GM21529 (cell line): ENCODE measurements at regions not wholly inside any gene's neighbourhood (a gene's known extent, or its start where the extent isn't known, plus 50 kb on each side); places are given as distances from the start of the nearest gene placed in this dataset.

Experiments
- ATAC-seq: cut with Tn5 transposase; IDR thresholded peaks from one replicate; pipeline ENCODE4 v1.9.1; 2021; ENCODE audit not compliant: unreplicated experiment

DNA sequence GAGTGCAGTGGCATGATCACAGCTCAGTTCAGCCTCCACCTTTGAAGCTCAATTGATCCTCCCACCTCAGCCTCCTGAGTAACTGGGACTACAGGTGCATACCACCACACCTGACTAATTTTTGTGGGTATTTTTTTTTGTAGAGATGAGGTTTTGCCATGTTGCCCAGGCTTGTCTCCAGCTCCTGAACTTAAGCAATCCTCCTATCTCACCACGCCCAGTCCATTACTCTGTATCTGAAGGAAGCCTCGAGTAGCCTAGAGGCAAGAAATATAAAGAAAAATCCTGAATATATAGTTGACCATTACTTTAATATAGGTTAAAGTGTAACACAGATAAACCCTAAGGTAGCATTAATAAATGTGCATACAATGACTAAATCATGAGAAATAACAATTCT is 686.8 kb upstream of the PIK3C3 start:
- no peak for ATAC-seq

DNA sequence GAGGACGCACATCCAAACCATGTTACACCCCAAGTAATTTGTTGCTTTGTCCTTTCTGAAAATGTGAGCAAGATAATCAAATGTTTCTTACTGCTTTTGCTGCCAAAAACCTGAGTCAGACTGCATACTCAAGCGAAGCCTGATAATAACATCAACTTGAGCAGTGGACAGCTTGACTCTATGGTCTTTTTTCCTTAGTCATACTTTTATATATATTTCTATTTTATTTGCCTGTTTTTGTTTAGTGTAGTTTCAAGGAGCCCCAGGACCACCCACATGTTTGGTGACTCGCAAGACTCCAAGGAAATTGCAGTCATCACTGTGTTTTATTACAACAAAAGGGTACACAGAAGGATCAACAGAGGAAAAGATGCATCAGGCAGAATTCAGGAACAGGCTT is 688.4 kb upstream of the PIK3C3 start:
- no peak for ATAC-seq

DNA sequence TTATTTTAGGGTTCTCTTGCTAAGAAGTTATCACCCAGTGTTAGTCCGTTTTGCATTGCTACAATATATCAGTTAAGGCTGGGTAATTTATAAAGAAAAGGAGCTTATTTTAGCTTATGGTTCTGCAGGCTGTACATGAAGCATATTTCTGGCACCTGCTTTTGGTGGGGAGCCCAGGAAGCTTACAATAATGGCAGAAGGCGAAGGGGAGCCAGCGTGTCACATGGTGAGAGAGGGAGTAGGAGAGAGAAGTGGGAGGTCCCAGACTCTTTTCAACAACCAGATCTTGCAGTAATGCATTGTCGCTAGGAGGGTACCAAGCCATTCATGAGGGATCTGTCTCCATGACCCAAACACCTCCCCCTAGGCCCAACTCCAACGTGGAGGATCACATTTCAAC is 688.8 kb upstream of the PIK3C3 start:
- no peak for ATAC-seq

DNA sequence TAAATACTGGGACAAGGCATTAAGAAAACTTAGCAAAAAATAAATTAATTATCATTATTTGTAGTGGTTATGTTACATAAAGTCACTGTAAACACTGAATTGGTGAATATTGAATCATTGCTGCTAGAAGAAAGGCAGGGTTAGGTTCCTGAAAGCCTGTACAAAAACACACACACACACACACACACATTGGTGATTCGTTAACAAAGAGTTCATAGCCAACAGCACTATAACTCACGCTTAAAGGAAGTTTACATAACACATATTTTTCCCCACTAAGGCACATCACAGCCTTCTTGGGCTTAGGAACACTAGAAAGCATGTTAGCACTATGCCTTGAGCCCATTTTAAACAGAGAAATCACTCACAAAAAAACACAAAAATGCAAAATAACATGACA is 690.0 kb upstream of the PIK3C3 start:
- no peak for ATAC-seq

DNA sequence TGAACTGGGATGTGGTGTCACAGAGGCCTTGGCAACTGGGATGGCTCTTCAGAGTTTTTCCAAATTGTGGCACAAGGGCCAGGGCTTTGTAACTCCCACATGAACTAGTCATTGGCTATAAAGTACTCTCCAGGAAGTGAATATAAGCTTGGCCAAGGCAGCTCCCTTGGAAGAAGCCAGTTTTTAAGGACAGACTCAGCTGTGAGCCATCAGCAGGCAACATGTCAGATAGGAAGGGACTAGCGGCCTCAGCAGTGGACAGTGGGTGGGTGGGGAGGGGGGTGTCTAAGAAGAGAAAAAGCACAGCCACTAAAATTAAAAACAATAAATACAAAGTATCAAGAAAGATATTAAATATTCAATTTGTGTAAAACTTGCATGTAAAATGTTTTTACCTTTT is 691.1 kb upstream of the PIK3C3 start:
- ATAC-seq, result no peak

DNA sequence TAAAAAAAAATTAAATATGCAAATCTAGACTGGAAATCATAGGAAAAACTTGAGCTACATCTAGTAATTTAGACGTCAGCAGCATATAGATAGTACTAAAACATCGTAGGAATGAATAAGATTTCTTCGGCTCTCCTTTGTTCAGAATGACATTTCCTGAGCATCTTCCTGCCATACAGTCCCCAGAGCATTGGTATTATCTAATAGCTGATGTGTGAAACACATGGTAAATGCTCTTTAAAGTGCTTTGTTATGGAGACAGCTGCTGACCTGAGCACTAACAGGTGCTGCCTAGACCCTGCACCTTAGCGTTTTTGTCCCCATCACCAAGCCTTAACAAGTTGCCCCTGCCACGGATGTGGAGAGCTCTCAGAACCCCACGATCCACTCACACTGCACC is 692.3 kb upstream of the PIK3C3 start:
- no peak for ATAC-seq

DNA sequence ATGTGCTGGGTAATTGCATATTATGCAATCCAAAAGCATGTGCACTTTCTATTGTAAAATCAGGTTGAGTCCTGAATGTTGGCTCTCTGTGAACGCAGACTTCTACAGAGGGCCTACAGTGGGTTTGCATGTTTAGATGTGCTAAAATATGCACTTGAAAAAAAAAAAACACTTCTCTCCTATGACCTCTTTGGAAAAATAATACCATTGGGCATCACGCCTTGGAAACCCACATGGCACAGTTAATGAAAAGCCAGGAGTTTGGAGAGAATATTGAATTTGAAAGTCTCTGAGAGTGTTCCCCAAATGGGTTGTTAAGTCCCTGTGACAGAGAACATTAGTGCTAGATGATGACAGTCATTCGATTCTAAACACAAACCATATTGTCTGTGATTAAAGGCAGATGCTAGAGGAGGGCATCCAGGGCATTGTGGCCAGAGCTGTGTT is 710.4 kb upstream of the PIK3C3 start:
- ATAC-seq, result no peak

DNA sequence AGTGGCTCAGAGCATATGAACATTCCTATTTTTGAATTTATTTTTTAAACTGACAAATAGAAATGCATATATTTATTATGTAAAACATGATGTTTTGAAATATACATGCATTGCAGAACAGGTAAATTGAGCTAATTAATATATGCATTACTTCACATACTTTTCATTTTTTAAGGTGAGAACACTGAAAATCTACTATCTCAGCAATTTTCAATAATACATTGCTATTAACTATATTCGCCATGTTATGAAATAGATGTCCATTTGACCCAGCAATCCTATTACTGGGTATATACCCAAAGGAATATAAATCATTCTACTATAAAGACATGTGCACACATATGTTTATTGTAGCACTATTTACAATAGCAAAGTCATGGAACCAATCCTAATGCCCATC is 717.7 kb upstream of the PIK3C3 start:
- no peak for ATAC-seq

DNA sequence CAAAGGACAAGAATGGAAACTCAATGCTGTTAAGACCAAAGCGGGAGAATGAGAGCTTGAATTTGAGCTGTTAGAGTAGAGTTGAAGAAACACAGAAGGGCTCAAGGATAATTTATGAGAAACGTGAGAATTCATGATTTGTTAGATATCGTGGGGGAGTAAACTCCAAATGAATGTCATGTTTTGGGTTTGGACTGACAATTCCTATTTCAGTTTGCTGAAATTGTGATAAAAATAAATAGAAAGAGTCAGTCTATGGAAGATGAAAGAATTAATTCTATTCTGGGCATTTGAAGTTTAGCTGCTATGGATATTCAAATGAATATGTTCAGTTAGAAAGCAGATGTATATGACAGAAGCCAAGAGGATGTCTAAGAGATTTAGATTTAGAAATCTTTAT is 723.4 kb upstream of the PIK3C3 start:
- ATAC-seq, result no peak

DNA sequence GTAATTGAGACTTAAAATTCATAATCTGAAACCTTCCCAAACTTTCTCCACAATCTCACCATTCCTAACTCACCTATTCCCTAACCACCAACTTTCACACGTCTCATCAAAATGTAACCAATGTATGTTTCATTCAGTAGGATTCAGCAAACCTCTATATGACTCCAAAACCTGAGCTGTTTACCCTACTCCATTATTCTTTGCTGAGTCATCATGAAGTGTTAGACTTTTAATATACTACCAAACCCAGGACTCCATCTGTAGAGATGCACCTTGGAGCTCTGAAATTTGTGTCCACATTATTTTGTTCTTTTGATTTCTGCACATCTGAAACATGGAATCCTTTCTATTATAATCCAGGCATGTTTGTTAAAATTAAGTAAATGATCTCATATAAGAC is 727.0 kb upstream of the PIK3C3 start:
- ATAC-seq, result no peak

DNA sequence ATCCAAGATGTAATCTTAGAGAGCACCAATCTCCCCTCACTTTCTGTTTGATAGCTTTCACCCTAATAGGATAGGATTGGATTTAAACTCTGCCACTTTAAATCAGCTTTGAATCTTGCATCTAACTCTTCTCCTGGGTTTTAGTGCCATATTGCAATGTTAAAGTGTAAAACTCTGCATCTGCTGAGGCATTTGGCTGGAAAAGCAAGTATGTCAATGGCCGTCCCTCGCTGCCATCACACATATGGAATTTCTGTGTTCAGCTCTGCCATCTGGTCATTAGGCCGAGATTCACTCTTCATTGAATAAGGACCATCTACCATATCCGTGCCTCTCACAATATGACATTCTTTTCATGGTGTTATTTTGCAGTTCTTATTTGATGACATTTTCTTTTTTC is 728.1 kb upstream of the PIK3C3 start:
- ATAC-seq, result no peak

DNA sequence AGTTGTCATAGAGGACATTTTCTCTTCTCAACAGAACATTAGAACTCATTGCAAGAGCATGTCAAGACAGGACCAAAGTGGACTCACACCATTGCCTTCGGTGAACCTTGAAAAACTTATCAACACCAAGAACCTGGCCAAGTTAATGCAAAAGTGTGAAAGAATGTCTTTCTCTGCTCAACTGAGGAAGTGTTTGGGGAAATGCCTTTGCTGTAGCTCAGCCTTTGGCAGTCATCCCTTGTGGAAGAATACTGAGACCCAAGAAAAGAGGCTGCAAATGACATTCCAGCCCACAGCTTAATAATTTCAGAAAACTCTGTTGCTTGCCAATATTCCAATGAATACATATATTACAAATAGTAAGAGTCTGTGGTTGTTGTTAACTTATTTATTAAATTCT is 728.8 kb upstream of the PIK3C3 start:
- ATAC-seq, result no peak

DNA sequence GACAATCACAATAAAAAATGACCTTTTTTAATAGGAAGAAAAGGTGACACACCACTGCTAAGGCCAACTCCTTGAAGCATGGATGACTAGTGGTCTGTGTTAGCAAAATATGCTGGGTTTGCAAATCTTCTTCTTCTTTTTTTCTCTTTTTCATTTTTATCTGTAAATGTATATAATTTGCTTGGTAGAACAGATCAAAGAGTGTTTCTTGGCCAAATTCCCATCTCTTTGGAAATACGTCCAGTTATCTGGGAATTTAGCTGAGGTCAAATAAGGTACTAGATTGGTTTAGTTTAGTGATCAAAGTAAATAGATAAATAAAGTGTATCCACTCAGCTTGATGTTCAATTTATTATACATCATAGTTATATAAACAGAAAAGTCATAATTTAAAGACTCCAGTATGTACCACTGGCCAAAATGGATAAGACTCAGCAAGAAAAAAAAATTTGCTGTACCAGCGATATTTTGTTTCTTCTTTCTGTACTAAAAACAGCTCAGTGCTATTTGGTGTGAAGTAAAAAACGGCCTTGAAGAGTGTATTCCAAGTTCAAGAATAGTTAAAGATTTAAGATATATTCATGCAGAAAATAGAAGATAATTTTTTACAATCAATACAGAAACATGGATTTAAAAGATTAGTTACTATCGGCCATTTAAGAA is 738.6 kb upstream of the PIK3C3 start:
- no peak for ATAC-seq

DNA sequence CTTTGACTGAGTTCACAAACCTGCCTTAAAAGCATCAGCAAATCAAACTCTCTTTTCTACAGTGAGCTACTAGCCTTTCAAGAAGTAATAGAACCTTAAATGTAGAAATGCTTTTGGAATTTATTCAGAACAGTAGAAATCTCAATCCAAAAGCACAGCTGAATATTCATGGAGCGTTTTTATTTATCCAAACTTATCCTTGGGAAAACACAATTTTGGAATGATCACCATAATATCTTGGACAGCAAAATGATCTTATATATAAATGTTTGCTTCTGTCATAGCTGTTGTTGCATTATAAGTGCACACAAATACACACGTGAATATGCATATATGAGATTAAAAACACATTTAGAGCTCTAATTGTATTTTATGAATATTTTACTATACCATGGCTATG is 747.3 kb upstream of the PIK3C3 start:
- ATAC-seq, result no peak

DNA sequence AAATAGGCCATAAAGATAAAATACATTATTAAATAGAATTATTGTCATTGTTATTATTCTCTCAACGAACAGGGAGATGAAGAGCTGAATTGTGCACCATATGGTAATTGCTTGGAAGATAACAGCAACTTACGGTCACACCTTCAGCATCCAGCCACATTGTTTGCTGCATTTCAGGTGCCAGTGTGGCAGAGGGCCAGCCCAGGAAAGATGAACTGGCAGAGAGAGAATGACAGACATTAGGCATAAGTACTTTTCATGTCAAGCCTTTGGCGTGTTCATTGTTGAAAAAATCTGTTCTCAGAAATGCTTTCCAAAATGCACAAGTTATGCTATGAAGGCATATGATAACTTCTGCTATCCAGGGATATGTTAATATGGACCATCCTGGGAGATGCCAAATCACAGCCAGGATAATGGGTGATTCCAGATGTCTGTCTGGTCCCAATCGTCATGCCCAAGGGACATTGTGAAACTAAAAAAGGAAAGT is 748.6 kb upstream of the PIK3C3 start:
- ATAC-seq, result no peak

DNA sequence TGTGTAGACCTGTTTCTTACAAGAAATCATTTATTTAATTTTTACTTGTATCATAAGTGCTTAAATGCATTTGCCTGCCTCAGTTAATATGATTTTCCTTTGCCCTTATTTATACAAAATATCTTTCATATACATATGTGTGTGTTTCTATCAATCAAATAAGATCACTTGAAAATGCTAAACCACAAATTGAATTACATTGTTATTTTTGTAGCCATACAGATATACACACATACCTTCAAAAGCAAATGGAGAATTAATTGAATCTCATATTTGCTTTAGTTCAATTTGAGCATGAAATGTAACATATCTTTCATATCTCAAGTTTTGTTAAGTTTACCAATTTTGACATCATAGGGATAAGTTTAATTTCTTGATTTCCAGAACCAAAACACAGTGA is 755.8 kb upstream of the PIK3C3 start:
- ATAC-seq, result no peak

DNA sequence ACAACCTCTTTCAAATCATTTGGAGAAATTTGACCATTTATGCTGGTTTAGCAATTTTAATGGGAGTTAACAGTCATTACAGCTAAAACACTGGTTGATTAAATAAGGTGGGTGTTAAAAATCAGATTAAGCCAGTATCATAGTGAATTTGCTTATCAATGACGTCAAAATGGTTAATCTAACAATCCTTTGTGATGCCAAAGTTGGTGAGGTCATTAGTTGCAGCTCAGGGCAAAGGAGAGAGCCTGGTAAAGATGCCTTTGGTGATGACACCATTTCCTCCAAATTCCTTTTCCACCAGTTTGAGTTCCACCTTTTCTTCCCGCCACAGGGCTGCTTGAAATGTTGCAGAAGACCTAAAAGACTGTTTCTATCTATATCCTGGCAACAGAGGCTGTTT is 757.1 kb upstream of the PIK3C3 start:
- no peak for ATAC-seq

DNA sequence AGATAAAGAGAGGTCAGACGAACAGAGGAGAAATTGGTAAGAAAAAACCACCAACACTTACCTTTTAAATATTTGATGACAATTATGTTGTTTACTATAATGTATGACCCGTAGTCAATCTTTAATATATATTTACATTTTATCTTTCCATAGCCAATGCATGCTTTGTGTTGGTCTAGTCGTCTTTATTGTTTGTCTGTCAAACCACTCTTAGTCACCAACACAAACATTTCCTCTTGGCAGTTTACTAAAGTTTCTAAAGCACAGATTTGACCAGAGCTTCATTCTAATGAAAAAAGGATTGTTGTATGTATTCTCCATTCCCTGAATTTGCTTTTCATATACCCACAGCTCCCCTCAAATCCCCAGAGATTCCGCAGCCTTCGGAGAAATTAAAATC is 784.7 kb upstream of the PIK3C3 start:
- ATAC-seq, result no peak

DNA sequence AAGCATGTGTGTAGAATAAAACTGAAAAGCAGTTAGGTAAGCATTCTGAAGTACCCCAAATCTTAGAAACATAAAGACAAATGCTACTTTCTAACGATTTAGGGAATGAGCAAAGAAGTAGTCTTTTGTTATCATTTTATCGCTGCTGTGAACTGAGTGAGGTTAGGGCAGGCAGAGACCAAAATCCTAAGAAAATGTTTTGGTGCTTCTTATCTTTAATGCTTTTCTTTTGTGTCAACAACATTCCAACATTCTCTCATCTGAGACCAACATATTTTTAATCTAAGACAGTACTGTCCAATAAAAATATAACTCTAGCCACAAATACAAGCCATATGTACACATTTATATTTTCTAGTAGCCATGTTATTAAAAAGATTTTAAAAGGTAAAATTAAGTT is 789.4 kb upstream of the PIK3C3 start:
- ATAC-seq, result no peak

DNA sequence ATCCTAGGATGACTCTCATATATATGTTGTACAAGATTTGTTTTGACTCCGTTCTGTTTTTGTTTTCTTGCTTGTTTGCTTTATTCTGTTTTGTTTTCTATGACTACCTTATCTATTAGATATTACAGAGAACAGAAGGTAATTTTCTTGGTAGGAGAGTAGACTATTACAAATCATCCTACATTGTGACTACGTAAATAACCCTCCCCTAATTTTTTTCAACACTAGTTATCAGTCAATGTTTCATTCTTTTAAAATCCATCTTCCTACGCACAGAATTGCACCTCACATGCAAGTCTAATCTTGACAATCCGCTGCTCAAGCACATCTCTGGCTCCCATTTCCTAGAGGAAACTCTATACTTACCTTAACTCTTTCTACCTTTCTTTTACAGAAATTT is 792.3 kb upstream of the PIK3C3 start:
- no peak for ATAC-seq

DNA sequence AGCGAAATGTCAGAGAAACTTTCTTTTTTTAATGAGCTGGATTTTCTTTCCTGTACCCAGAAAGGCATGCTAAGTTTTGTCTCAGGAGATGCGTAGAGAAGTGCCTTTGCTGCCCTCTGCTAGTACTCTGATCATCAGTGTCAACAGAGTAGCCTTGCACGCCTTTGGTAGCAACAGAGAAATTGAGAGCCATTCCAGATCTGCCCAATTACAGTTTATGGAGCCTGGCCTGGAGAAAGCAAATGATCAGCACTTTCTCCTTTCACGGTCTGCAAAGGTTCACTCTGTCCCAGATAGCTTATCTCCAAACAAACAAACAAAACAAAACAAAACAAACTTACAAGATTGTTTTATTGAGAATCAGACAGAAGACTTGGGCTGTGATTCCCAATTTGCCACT is 792.8 kb upstream of the PIK3C3 start:
- ATAC-seq, result no peak

DNA sequence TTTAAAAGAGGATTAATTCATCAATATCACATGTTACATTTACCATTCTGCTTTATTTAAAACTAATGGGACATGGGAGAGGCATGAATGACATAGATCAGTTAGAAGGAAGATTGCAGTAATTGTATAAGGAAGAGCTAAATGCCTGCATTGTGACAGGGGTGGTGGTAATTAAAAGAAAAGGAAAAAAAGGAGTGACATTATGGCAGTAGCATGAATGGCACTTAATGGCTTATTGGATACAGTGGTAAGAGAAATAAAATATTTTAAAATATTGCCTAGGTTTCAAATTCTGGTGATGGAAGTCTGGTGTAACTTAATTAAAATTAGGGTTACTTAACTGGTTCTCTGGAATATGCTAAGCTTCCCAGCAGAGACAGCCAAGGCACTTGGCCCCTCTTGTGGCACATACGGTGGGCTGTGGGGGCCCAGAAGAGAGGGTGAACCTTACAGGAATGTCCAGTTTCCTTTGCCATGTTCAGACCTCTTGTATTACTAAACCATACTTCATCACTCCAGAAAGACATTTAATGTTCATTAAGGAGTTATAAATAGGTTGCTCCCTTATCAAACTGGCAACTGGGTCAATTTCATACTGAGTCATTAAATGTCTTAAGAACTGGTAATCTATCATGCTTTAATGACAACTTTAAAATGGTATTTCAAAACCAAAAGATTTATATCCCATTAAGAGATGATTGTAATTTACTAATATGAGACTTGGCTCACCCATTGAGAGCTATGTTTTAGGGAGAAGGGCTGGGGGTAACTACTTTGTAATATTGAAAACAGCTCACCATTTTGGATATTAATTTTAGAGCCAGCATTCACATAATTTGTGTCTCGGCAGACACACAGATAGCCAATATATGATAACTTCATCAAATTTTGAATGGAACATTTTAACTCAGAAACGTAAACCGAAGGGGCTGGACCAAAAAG is 798.9 kb upstream of the PIK3C3 start:
- ATAC-seq, result no peak
